Astrocyte (in vitro differentiated cells and primary cell): ENCODE measurements at regions not wholly inside any gene's neighbourhood (a gene's known extent, or its start where the extent isn't known, plus 50 kb on each side); places are given as distances from the start of the nearest gene placed in this dataset.

Experiments used
- DNase-seq: peaks from one replicate; pipeline ENCODE4 v3.0.0-alpha.2; 2010; ENCODE audit warnings: low read depth
- FAIRE-seq: peaks from 2 replicates; lab custom pipeline; 2011; peaks lifted over from hg19 to GRCh38; lab: Jason Lieb, UNC
- H2AFZ ChIP-seq: 2 replicates; pipeline ENCODE4 v1.6.0; 2012; ENCODE audit warnings: low read depth, low read length, inconsistent platforms
- H3K27ac ChIP-seq: 2 replicates; pipeline ENCODE4 v1.5.1; 2011; ENCODE audit warnings: low read depth, low read length, inconsistent platforms
- H3K27me3 ChIP-seq: 2 replicates; pipeline ENCODE4 v1.6.0; 2011; ENCODE audit warnings: low read length, inconsistent platforms; ENCODE audit not compliant: insufficient read depth
- H3K36me3 ChIP-seq: 2 replicates; pipeline ENCODE4 v1.5.1; 2011; ENCODE audit warnings: low read length, inconsistent platforms; ENCODE audit not compliant: insufficient read depth
- H3K4me1 ChIP-seq: 2 replicates; pipeline ENCODE4 v1.5.1; 2011; ENCODE audit warnings: low read length, inconsistent platforms; ENCODE audit not compliant: insufficient read depth
- H3K4me2 ChIP-seq: 2 replicates; pipeline ENCODE4 v1.6.0; 2012; ENCODE audit warnings: low read length, inconsistent platforms
- H3K4me3 ChIP-seq: 2 replicates; pipeline ENCODE4 v1.5.1; 2011; ENCODE audit warnings: low read depth, mild to moderate bottlenecking, low read length, inconsistent platforms; ENCODE audit not compliant: insufficient read depth
- H3K79me2 ChIP-seq: 2 replicates; pipeline ENCODE4 v1.6.0; 2012; ENCODE audit warnings: mild to moderate bottlenecking, low read length, inconsistent platforms; ENCODE audit not compliant: insufficient read depth
- H3K9ac ChIP-seq: 2 replicates; pipeline ENCODE4 v1.6.0; 2012; ENCODE audit warnings: mild to moderate bottlenecking, low read length, inconsistent platforms
- H3K9me3 ChIP-seq: 2 replicates; pipeline ENCODE4 v1.5.1; 2012; ENCODE audit warnings: low read depth, mild to moderate bottlenecking, low read length, inconsistent platforms; ENCODE audit not compliant: insufficient read depth
- H4K20me1 ChIP-seq: 2 replicates; pipeline ENCODE4 v1.6.0; 2012; ENCODE audit warnings: low read length, inconsistent platforms; ENCODE audit not compliant: insufficient read depth
- H3K27ac Mint-ChIP-seq: one replicate; pipeline ENCODE4 v1.8.0; 2021; ENCODE audit warnings: mild to moderate bottlenecking, mixed read lengths; ENCODE audit not compliant: unreplicated experiment
- H3K27me3 Mint-ChIP-seq: one replicate; pipeline ENCODE4 v1.8.0; 2021; ENCODE audit warnings: low read depth, mixed read lengths; ENCODE audit not compliant: unreplicated experiment
- H3K36me3 Mint-ChIP-seq: one replicate; pipeline ENCODE4 v1.8.0; 2021; ENCODE audit warnings: low read depth, mixed read lengths; ENCODE audit not compliant: unreplicated experiment
- H3K4me1 Mint-ChIP-seq: one replicate; pipeline ENCODE4 v1.8.0; 2021; ENCODE audit warnings: low read depth, mixed read lengths; ENCODE audit not compliant: unreplicated experiment
- H3K4me3 Mint-ChIP-seq: one replicate; pipeline ENCODE4 v1.8.0; 2021; ENCODE audit warnings: mild to moderate bottlenecking, moderate library complexity, mixed read lengths; ENCODE audit not compliant: unreplicated experiment
- H3K9me3 Mint-ChIP-seq: one replicate; pipeline ENCODE4 v1.8.0; 2021; ENCODE audit warnings: mild to moderate bottlenecking, mixed read lengths; ENCODE audit not compliant: unreplicated experiment
- CTCF ChIP-seq: IDR thresholded peaks from 2 replicates; pipeline ENCODE4 v1.5.1; 2011; ENCODE audit warnings: low read depth, mild to moderate bottlenecking, inconsistent platforms, low read length, moderate library complexity; ENCODE audit not compliant: insufficient read depth
- EZH2 ChIP-seq: IDR thresholded peaks from 2 replicates; pipeline ENCODE4 v1.6.1; 2012; ENCODE audit warnings: mild to moderate bottlenecking, low read length, inconsistent platforms; ENCODE audit not compliant: insufficient read depth

- H3K27ac ChIP-seq = no peak overlapping the region
- H3K36me3 Mint-ChIP-seq = no peaks in the 10 kb centered on the region
- no peaks in the 10 kb centered on the region for H3K36me3 ChIP-seq
- no peak for DNase-seq
- H3K27ac Mint-ChIP-seq = no peak overlapping the region
- H2AFZ ChIP-seq = no peak overlapping the region
- H3K4me1 Mint-ChIP-seq = no peaks in the 10 kb centered on the region
- H3K4me3 Mint-ChIP-seq = no peak overlapping the region
- H3K4me3 ChIP-seq = no peak overlapping the region
- TF ChIP-seq EZH2 = no peak
- no peak for TF ChIP-seq CTCF
- H3K4me2 ChIP-seq = no peak overlapping the region
- H3K9me3 ChIP-seq = peaks cover 8% of the 10 kb centered on the region
- no peaks in the 10 kb centered on the region for H3K79me2 ChIP-seq
- no peaks in the 10 kb centered on the region for H3K9me3 Mint-ChIP-seq
- H3K27me3 Mint-ChIP-seq = no peaks in the 10 kb centered on the region
- H4K20me1 ChIP-seq = no peaks in the 10 kb centered on the region
- no peaks in the 10 kb centered on the region for H3K27me3 ChIP-seq
- no peaks in the 10 kb centered on the region for H3K4me1 ChIP-seq
- FAIRE-seq = no peak
- H3K9ac ChIP-seq = no peak overlapping the region
These were observed 316.1 kb downstream of the AACS start for GRCh38 chr12:125381373-125381772.

GRCh38 chr12:125382926-125383325 lies 317.7 kb downstream of the AACS start:
- Histone ChIP-seq H3K9ac (no peak overlapping the region), H3K4me2 (no peak overlapping the region), H3K4me1 (no peaks in the 10 kb centered on the region), H3K4me3 (no peak overlapping the region), H3K79me2 (no peaks in the 10 kb centered on the region), H3K27me3 (no peaks in the 10 kb centered on the region), H3K27ac (no peak overlapping the region), H4K20me1 (no peaks in the 10 kb centered on the region), H3K36me3 (no peaks in the 10 kb centered on the region), H2AFZ (no peak overlapping the region), H3K9me3 (peaks cover 8% of the 10 kb centered on the region)
- no peaks in the 10 kb centered on the region for H3K36me3 Mint-ChIP-seq
- no peak for FAIRE-seq
- no peak for DNase-seq
- H3K27me3 Mint-ChIP-seq = no peaks in the 10 kb centered on the region
- H3K9me3 Mint-ChIP-seq = no peaks in the 10 kb centered on the region
- H3K27ac Mint-ChIP-seq = no peak overlapping the region
- H3K4me3 Mint-ChIP-seq = no peak overlapping the region
- H3K4me1 Mint-ChIP-seq = no peaks in the 10 kb centered on the region
- TF ChIP-seq CTCF = no peak

GRCh38 chr12:125386652-125387051 lies 321.4 kb downstream of the AACS start:
- H3K4me3 ChIP-seq = no peak overlapping the region
- peaks cover 2% of the 10 kb centered on the region for H3K27me3 Mint-ChIP-seq
- H3K36me3 Mint-ChIP-seq = no peaks in the 10 kb centered on the region
- H3K9me3 ChIP-seq = no peaks in the 10 kb centered on the region
- TF ChIP-seq EZH2 (no peak), CTCF (no peak)
- H3K27me3 ChIP-seq = no peaks in the 10 kb centered on the region
- H2AFZ ChIP-seq = no peak overlapping the region
- no peak overlapping the region for H3K27ac Mint-ChIP-seq
- DNase-seq = no peak
- H4K20me1 ChIP-seq = no peaks in the 10 kb centered on the region
- no peak overlapping the region for H3K27ac ChIP-seq
- no peaks in the 10 kb centered on the region for H3K4me1 Mint-ChIP-seq
- H3K4me3 Mint-ChIP-seq = no peak overlapping the region
- no peak for FAIRE-seq
- H3K9ac ChIP-seq = no peak overlapping the region
- H3K36me3 ChIP-seq = no peaks in the 10 kb centered on the region
- no peaks in the 10 kb centered on the region for H3K79me2 ChIP-seq
- peaks cover 5% of the 10 kb centered on the region for H3K9me3 Mint-ChIP-seq
- H3K4me2 ChIP-seq = no peak overlapping the region
- H3K4me1 ChIP-seq = no peaks in the 10 kb centered on the region
